ENCODE measurements at regions not wholly inside any gene's neighbourhood (a gene's known extent, or its start where the extent isn't known, plus 50 kb on each side); places are given as distances from the start of the nearest gene placed in this dataset.

DNA sequence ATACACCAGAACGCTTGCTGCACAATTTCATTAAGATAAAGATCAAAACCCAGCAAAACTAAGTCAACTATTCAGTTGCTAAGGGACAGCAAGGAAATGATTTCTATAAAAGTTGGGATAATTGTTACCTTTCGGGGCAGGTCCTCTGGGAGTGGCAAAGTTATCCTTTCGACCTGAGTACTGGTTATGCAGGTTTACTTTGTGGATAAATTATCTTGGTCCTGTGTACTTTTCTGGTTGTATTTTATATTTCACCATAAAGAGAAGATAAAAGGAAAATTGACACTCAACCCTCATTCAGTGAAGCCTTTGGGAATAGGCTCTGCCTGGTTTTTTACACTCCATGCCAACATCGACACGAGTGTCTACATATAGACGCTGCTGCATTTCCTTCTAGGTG lies 146.5 kb downstream of the SYK start:
- H3K4me1 ChIP-seq (ENCODE audit: control insufficient read depth, insufficient read depth, low read length): no peaks in the 10 kb centered on the region
- ChIA-PET CTCF (no interaction called here), POLR2A (no interaction called here)
- in situ Hi-C loops (cut with HindIII; ENCODE audit: low pct_unique_long_range_greater_than_20kb, low sequenced_read_pairs): no loop called here
- H3K27ac ChIP-seq (ENCODE audit: low read length): no peak overlapping the region
- H3K36me3 ChIP-seq (ENCODE audit: control insufficient read depth, insufficient read depth, low read length): no peaks in the 10 kb centered on the region
- H3K4me3 ChIP-seq (ENCODE audit: low read depth in 2 of 2, low read length in 2 of 2): no peak overlapping the region
- intact Hi-C loops (cut with micrococcal nuclease; ENCODE audit: unreplicated experiment): no loop called here
- BruUV-seq (replicated peaks): no TSS peak
- ATAC-seq (no peak), DNase-seq (ENCODE audit: low read depth, low spot score) (no peak)
- TF ChIP-seq POLR2AphosphoS5 (IDR thresholded peaks at IDR 0.05; ENCODE audit: low read depth, low read length) (no peak), SIN3A (IDR thresholded peaks at IDR 0.05; ENCODE audit: borderline replicate concordance, insufficient read depth, low read depth, low read length) (no peak), TCF7L2 (IDR thresholded peaks at IDR 0.05; ENCODE audit: low read depth, low read length) (no peak)
- TF ChIP-seq, protein P1, sequence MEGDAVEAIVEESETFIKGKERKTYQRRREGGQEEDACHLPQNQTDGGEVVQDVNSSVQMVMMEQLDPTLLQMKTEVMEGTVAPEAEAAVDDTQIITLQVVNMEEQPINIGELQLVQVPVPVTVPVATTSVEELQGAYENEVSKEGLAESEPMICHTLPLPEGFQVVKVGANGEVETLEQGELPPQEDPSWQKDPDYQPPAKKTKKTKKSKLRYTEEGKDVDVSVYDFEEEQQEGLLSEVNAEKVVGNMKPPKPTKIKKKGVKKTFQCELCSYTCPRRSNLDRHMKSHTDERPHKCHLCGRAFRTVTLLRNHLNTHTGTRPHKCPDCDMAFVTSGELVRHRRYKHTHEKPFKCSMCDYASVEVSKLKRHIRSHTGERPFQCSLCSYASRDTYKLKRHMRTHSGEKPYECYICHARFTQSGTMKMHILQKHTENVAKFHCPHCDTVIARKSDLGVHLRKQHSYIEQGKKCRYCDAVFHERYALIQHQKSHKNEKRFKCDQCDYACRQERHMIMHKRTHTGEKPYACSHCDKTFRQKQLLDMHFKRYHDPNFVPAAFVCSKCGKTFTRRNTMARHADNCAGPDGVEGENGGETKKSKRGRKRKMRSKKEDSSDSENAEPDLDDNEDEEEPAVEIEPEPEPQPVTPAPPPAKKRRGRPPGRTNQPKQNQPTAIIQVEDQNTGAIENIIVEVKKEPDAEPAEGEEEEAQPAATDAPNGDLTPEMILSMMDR (IDR thresholded peaks at IDR 0.05): no peak
- TF ChIP-seq, protein P2, sequence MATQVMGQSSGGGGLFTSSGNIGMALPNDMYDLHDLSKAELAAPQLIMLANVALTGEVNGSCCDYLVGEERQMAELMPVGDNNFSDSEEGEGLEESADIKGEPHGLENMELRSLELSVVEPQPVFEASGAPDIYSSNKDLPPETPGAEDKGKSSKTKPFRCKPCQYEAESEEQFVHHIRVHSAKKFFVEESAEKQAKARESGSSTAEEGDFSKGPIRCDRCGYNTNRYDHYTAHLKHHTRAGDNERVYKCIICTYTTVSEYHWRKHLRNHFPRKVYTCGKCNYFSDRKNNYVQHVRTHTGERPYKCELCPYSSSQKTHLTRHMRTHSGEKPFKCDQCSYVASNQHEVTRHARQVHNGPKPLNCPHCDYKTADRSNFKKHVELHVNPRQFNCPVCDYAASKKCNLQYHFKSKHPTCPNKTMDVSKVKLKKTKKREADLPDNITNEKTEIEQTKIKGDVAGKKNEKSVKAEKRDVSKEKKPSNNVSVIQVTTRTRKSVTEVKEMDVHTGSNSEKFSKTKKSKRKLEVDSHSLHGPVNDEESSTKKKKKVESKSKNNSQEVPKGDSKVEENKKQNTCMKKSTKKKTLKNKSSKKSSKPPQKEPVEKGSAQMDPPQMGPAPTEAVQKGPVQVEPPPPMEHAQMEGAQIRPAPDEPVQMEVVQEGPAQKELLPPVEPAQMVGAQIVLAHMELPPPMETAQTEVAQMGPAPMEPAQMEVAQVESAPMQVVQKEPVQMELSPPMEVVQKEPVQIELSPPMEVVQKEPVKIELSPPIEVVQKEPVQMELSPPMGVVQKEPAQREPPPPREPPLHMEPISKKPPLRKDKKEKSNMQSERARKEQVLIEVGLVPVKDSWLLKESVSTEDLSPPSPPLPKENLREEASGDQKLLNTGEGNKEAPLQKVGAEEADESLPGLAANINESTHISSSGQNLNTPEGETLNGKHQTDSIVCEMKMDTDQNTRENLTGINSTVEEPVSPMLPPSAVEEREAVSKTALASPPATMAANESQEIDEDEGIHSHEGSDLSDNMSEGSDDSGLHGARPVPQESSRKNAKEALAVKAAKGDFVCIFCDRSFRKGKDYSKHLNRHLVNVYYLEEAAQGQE (IDR thresholded peaks at IDR 0.05; ENCODE audit: insufficient read depth in 1 of 2, low read depth in 2 of 2, low read length in 1 of 2): no peak
- H3K9me3 ChIP-seq (ENCODE audit: control insufficient read depth, insufficient read depth, low read depth, low read length): no peaks in the 10 kb centered on the region
- H3K27me3 ChIP-seq (ENCODE audit: control insufficient read depth, insufficient read depth, low read length): no peaks in the 10 kb centered on the region

DNA sequence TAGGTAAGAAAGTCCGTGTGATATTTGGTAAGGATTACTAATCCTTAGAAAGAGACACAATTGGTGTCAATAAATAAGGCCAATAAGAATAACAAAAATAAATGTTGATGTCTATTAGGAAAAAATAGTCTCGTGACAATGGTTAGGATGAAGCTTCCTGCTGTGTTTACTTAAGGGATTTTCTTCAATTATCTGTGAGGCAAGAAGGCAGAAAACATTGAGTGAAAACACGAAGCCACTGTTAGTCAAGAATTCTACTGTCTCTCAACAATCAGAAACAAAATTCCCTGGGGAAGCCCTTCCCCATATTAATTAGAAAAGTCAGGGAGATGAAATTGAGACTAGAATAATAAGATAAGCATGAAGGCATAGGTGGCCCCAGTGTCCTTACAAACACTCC lies 149.0 kb downstream of the SYK start:
- no peak for DNase-seq (ENCODE audit: low read depth, low spot score)
- no peaks in the 10 kb centered on the region for H3K36me3 ChIP-seq (ENCODE audit: control insufficient read depth, insufficient read depth, low read length)
- no peak overlapping the region for H3K4me3 ChIP-seq (ENCODE audit: low read depth in 2 of 2, low read length in 2 of 2)
- no peaks in the 10 kb centered on the region for H3K9me3 ChIP-seq (ENCODE audit: control insufficient read depth, insufficient read depth, low read depth, low read length)
- in situ Hi-C loops (cut with HindIII; ENCODE audit: low pct_unique_long_range_greater_than_20kb, low sequenced_read_pairs): no loop called here
- no TSS peak for BruUV-seq (replicated peaks)
- H3K27ac ChIP-seq (ENCODE audit: low read length): no peak overlapping the region
- H3K4me1 ChIP-seq (ENCODE audit: control insufficient read depth, insufficient read depth, low read length): no peaks in the 10 kb centered on the region
- ATAC-seq: no peak
- POLR2A ChIA-PET: interaction anchor here (0.6 kb wide), 1 partner anchor 55 kb away, joined by 3 read pairs; no protein-coding TSS in a partner anchor
- TF ChIP-seq, protein P1 (IDR thresholded peaks at IDR 0.05): no peak
- TF ChIP-seq TCF7L2 (IDR thresholded peaks at IDR 0.05; ENCODE audit: low read depth, low read length): no peak
- no peaks in the 10 kb centered on the region; the same call in 1 of the 2 replicates for H3K27me3 ChIP-seq (ENCODE audit: control insufficient read depth, insufficient read depth, low read length)
- CTCF ChIA-PET: no interaction called here
- intact Hi-C loops (cut with micrococcal nuclease; ENCODE audit: unreplicated experiment): no loop called here

DNA sequence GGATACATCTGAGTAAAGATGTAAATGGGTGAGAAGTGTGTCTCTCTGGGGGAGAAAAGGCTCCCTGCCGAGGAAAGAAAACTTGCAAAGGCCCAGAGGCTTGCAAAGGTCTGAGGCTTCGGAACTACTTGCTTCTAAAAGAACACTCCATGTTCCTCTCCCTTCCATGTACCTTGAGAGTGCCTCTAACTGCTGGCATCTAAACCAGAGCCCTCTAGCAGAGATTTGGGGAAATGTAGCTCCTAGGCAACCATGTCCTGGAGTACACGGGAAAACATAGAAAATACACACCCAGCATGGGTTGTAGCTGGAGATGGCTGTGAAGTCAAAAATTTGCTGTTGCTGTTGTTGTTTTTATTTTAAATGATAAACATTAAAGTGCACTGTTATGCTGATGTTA lies 151.6 kb downstream of the SYK start:
- no peaks in the 10 kb centered on the region for H3K4me1 ChIP-seq (ENCODE audit: control insufficient read depth, insufficient read depth, low read length)
- no TSS peak for BruUV-seq (replicated peaks)
- intact Hi-C loops (cut with micrococcal nuclease; ENCODE audit: unreplicated experiment) (no loop called here), in situ Hi-C loops (cut with HindIII; ENCODE audit: low pct_unique_long_range_greater_than_20kb, low sequenced_read_pairs) (no loop called here)
- H3K4me3 ChIP-seq (ENCODE audit: low read depth in 2 of 2, low read length in 2 of 2): no peak overlapping the region
- POLR2A ChIA-PET: no interaction called here
- ATAC-seq (no peak), DNase-seq (ENCODE audit: low read depth, low spot score) (no peak)
- H3K27ac ChIP-seq (ENCODE audit: low read length): no peak overlapping the region
- no peaks in the 10 kb centered on the region; the same call in 1 of the 2 replicates for H3K27me3 ChIP-seq (ENCODE audit: control insufficient read depth, insufficient read depth, low read length)
- no peaks in the 10 kb centered on the region for H3K9me3 ChIP-seq (ENCODE audit: control insufficient read depth, insufficient read depth, low read depth, low read length)
- no peaks in the 10 kb centered on the region for H3K36me3 ChIP-seq (ENCODE audit: control insufficient read depth, insufficient read depth, low read length)
- no peak for TF ChIP-seq TCF7L2 (IDR thresholded peaks at IDR 0.05; ENCODE audit: low read depth, low read length)
- CTCF ChIA-PET: no interaction called here
